HFFc6 (cell line): ENCODE measurements at regions not wholly inside any gene's neighbourhood (a gene's known extent, or its start where the extent isn't known, plus 50 kb on each side); places are given as distances from the start of the nearest gene placed in this dataset.

Source experiments
- DNase-seq: peaks from one replicate; pipeline ENCODE4 v3.0.0-alpha.2; 2018
- H3K27ac Mint-ChIP-seq: 2 replicates; pipeline ENCODE4 v1.8.0; 2020; ENCODE audit warnings: mild to moderate bottlenecking, mixed read lengths
- H3K27me3 Mint-ChIP-seq: 2 replicates; pipeline ENCODE4 v1.8.0; 2021; ENCODE audit warnings: mild to moderate bottlenecking, moderate library complexity, mixed read lengths; ENCODE audit not compliant: insufficient read depth
- H3K36me3 Mint-ChIP-seq: 2 replicates; pipeline ENCODE4 v1.8.0; 2021; ENCODE audit warnings: low read depth, mixed read lengths
- H3K4me1 Mint-ChIP-seq: 2 replicates; pipeline ENCODE4 v1.8.0; 2020; ENCODE audit warnings: low read depth, mixed read lengths
- H3K4me3 Mint-ChIP-seq: 2 replicates; pipeline ENCODE4 v1.8.0; 2020; ENCODE audit warnings: mild to moderate bottlenecking, moderate library complexity, mixed read lengths
- H3K9me3 Mint-ChIP-seq: 2 replicates; pipeline ENCODE4 v1.8.0; 2020; ENCODE audit warnings: mild to moderate bottlenecking, mixed read lengths
- TF ChIP-seq, protein P1 (sequence below): fragments of 200-600 bp; sonication (generic); IDR thresholded peaks from 2 replicates; pipeline ENCODE4 v1.5.0; 2021; ENCODE audit warnings: antibody characterized with exemption, mild to moderate bottlenecking

DNA sequence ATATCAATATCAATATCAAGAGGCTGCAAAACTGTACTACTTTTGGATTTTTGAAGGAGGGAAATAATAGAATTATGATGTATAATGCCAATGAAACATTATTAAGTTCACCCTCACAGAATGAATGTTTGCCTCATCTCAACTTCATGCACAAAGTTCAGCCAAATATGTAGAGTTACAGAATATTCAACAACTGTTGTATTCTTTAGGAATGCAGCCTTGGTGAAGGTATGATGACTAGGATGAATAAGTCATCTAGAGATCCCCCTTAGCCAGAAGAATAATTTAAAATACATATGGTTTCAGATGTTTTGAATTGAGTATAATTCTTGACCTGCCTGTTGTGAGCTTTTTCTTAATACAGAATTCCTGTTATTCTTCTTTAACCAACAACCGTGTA lies 308.3 kb downstream of the COX7C start:
- H3K4me1 Mint-ChIP-seq, result no peaks in the 10 kb centered on the region
- TF ChIP-seq, protein P1, sequence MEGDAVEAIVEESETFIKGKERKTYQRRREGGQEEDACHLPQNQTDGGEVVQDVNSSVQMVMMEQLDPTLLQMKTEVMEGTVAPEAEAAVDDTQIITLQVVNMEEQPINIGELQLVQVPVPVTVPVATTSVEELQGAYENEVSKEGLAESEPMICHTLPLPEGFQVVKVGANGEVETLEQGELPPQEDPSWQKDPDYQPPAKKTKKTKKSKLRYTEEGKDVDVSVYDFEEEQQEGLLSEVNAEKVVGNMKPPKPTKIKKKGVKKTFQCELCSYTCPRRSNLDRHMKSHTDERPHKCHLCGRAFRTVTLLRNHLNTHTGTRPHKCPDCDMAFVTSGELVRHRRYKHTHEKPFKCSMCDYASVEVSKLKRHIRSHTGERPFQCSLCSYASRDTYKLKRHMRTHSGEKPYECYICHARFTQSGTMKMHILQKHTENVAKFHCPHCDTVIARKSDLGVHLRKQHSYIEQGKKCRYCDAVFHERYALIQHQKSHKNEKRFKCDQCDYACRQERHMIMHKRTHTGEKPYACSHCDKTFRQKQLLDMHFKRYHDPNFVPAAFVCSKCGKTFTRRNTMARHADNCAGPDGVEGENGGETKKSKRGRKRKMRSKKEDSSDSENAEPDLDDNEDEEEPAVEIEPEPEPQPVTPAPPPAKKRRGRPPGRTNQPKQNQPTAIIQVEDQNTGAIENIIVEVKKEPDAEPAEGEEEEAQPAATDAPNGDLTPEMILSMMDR, result no peak
- peaks cover 11% of the 10 kb centered on the region; the same call in 1 of the 2 replicates for H3K27me3 Mint-ChIP-seq

DNA sequence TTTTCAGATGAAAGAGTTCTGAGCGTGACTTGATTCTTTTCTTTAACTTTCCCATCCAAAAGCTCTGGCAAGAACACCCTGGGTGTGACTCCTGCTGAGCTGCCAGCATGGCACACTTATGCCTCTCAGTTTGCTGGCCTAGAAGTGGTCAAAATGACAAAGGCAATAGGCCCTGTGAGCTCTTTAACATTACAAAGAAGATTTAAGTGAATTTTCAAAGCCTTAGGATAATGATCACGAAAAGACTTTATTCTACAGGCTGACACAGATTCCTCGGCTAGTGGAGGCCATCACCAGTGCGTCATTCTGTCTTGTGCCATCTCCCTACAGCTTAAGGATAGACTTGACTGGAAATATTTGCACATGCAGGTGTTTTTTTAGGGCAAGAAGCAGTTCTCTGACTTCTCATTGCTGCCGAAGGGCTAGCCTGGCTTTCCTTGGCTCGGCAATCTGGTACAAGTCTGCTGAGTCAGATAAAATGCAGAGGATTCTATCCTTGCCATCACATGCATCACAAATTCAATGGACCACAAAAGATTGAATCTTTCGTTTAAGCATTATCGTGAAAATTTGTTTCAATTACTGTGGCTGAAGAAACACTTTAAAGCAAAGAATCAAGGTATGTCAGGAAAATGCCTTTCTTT lies 311.5 kb downstream of the COX7C start:
- TF ChIP-seq, protein P1, result no peak
- no peaks in the 10 kb centered on the region for H3K4me1 Mint-ChIP-seq
- H3K36me3 Mint-ChIP-seq, result no peaks in the 10 kb centered on the region
- H3K4me3 Mint-ChIP-seq, result no peak overlapping the region
- no peak overlapping the region for H3K27ac Mint-ChIP-seq
- DNase-seq, result no peak
- no peaks in the 10 kb centered on the region for H3K9me3 Mint-ChIP-seq
- peaks cover 17% of the 10 kb centered on the region; the same call in 1 of the 2 replicates for H3K27me3 Mint-ChIP-seq

More for the DNA sequence above, 308.3 kb downstream of the COX7C start:
- Mint-ChIP-seq H3K27ac (no peak overlapping the region), H3K4me3 (no peak overlapping the region), H3K36me3 (no peaks in the 10 kb centered on the region), H3K9me3 (no peaks in the 10 kb centered on the region)
- DNase-seq, result no peak

DNA sequence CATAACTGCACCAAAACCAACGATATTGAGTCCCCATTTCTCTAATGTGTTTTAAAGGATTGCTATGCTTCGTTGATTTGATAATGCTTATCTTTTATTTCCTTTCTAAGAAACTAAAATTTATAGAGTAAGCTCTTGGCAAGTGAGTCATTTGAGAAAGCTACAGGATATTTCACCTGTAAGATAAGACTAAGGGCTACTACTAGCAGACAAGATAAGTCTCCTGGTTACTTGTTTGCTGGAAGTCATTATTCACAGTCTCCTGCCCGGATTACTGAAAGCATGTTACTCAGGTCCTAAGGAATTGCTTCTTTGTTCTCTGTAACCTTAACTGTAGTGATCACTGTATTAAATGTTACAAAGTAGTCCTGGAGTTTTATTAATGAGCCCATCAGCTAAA lies 315.9 kb upstream of the RASA1 start:
- H3K27ac Mint-ChIP-seq, result no peak overlapping the region
- TF ChIP-seq, protein P1, result no peak
- no peak overlapping the region for H3K4me3 Mint-ChIP-seq
- no peaks in the 10 kb centered on the region for H3K9me3 Mint-ChIP-seq
- no peaks in the 10 kb centered on the region; the same call in 1 of the 2 replicates for H3K27me3 Mint-ChIP-seq
- H3K4me1 Mint-ChIP-seq, result no peaks in the 10 kb centered on the region
- no peaks in the 10 kb centered on the region for H3K36me3 Mint-ChIP-seq
- no peak for DNase-seq

GRCh38 chr5:86964889-86965288 lies 302.8 kb upstream of the RASA1 start:
- Mint-ChIP-seq H3K4me1 (peaks cover 18% of the 10 kb centered on the region), H3K4me3 (no peak overlapping the region)

GRCh38 chr5:86968301-86968753 lies 299.4 kb upstream of the RASA1 start:
- Mint-ChIP-seq H3K4me1 (peaks cover 31% of the 10 kb centered on the region), H3K36me3 (no peaks in the 10 kb centered on the region), H3K4me3 (peak overlapping the region; percentile 58), H3K27ac (peak overlapping the region; percentile 53), H3K27me3 (no peaks in the 10 kb centered on the region), H3K9me3 (no peaks in the 10 kb centered on the region)
- DNase-seq, result peak; percentile 71
- TF ChIP-seq, protein P1, result peak; percentile 85

More at GRCh38 chr5:86964889-86965288, 302.8 kb upstream of the RASA1 start:
- H3K9me3 Mint-ChIP-seq, result no peaks in the 10 kb centered on the region
- H3K36me3 Mint-ChIP-seq, result no peaks in the 10 kb centered on the region
- H3K27ac Mint-ChIP-seq, result no peak overlapping the region
- no peaks in the 10 kb centered on the region for H3K27me3 Mint-ChIP-seq
- DNase-seq, result no peak
- TF ChIP-seq, protein P1, result no peak
